ENCODE measurements at regions not wholly inside any gene's neighbourhood (a gene's known extent, or its start where the extent isn't known, plus 50 kb on each side); places are given as distances from the start of the nearest gene placed in this dataset.

DNA sequence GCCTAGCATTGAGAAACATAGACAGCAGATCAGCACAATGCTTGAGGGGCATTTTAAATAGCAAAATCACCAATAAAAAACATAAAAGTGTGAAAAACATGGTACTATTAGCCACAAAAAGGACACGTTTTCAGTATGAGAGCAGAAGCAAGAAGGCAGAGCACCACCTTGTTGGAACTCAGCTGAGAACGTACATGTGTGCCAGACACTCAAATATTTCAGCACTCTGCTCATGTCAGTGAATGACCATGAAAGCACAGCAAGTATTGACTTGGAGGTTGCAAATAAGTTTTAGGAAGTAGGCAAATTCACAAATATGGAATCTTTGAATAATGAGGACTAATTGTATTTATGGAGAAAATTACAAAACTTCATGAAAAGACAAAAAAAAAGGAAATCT, 193.4 kb upstream of the PKN2 start:
- no peak for TF ChIP-seq EZH2 (optimal IDR thresholded peaks at IDR 0.05; ENCODE audit: low read depth, low read length)
- TF ChIP-seq, protein P1, sequence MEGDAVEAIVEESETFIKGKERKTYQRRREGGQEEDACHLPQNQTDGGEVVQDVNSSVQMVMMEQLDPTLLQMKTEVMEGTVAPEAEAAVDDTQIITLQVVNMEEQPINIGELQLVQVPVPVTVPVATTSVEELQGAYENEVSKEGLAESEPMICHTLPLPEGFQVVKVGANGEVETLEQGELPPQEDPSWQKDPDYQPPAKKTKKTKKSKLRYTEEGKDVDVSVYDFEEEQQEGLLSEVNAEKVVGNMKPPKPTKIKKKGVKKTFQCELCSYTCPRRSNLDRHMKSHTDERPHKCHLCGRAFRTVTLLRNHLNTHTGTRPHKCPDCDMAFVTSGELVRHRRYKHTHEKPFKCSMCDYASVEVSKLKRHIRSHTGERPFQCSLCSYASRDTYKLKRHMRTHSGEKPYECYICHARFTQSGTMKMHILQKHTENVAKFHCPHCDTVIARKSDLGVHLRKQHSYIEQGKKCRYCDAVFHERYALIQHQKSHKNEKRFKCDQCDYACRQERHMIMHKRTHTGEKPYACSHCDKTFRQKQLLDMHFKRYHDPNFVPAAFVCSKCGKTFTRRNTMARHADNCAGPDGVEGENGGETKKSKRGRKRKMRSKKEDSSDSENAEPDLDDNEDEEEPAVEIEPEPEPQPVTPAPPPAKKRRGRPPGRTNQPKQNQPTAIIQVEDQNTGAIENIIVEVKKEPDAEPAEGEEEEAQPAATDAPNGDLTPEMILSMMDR (IDR thresholded peaks at IDR 0.05; ENCODE audit: low read length) = no peak
